ENCODE measurements at regions not wholly inside any gene's neighbourhood (a gene's known extent, or its start where the extent isn't known, plus 50 kb on each side); places are given as distances from the start of the nearest gene placed in this dataset.
A peak's percentile ranks its signal among the peaks of the same experiment; 100 is the strongest.

DNA sequence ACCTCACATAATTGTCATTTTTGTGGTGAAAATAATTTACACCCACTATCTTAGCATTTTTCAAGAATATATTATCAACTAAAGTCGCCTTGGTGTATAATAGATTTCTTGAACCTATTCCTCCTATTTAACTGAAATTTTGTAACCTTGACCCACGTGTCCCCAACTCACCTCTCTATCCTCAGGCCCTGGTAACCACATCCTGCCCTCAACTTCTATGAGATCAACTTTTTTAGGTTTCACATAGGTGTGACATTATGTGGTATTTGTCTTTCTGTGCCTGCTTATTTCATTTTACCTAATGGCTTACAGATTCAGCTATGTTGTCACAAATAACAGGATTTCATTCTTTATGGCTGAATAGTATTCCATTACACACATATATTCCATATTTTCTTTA is 73.0 kb upstream of the CNTNAP4 start:
- 80% methylated on average over 2 of the region's 2 CpGs for WGBS

DNA sequence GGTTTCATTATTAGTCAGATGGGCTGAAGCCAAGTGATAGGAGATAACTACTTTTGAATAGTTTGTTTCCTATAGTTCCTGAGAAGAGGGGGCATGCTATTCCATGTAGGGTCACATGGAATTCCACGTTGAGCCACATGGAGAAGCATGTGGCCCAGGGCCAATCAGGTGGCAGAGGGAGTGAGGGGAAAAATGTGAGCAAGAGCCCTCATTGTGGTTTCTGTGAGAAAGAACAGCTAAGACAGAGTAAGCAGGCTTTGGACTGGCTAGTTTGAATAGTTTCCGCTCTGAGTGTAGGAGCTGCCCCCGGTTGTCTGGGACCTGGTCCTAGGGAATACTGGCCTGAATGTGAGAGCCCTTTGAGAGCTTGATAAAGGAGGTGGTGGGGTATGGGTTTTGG is 69.9 kb upstream of the CNTNAP4 start:
- WGBS = 59% methylated on average over 3 of the region's 3 CpGs
- H3K36me3 ChIP-seq (ENCODE audit: insufficient read depth, low read length) = no peaks in the 10 kb centered on the region

More for the DNA sequence above, 73.0 kb upstream of the CNTNAP4 start:
- H3K27me3 ChIP-seq (ENCODE audit: insufficient read depth, low read length) = no peaks in the 10 kb centered on the region
- no peaks in the 10 kb centered on the region for H3K36me3 ChIP-seq (ENCODE audit: insufficient read depth, low read length)
- peaks cover 42% of the 10 kb centered on the region for H3K4me1 ChIP-seq (ENCODE audit: insufficient read depth, low read length)
- H3K27ac ChIP-seq (ENCODE audit: low read depth, low read length) = no peak overlapping the region
- H3K4me3 ChIP-seq (ENCODE audit: low read length) = no peak overlapping the region
- no peaks in the 10 kb centered on the region for H3K9me3 ChIP-seq (ENCODE audit: insufficient read depth, low read depth, low read length)
- H3K9ac ChIP-seq (ENCODE audit: low read depth, low read length) = no peak overlapping the region

DNA sequence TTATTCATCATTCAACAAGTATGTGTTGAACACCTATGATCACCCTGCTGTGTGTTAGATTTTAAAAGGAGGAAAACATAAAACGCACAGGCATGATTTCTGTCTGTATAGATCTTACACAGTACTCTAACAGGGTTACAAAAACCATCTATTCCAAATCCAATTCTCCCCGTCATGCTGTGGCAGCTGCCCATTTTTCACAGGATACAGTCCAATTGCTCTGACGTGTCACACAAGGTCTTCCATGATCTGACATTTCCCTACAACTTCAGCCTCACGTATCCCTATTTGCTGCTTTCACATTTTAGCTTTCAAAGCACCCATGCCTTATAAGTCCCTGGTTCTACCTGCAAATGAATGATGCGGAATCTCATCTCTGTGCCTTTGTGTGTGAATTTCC is 67.0 kb upstream of the CNTNAP4 start:
- H3K4me3 ChIP-seq (ENCODE audit: low read length) = no peak overlapping the region
- H3K27ac ChIP-seq (ENCODE audit: low read depth, low read length) = no peak overlapping the region
- 90% methylated on average over 5 of the region's 5 CpGs for WGBS
- H3K36me3 ChIP-seq (ENCODE audit: insufficient read depth, low read length) = no peaks in the 10 kb centered on the region
- no peak overlapping the region for H3K9ac ChIP-seq (ENCODE audit: low read depth, low read length)
- H3K4me1 ChIP-seq (ENCODE audit: insufficient read depth, low read length) = peaks cover 33% of the 10 kb centered on the region
- H3K9me3 ChIP-seq (ENCODE audit: insufficient read depth, low read depth, low read length) = peaks cover 11% of the 10 kb centered on the region; the same call in 1 of the 2 replicates
- no peaks in the 10 kb centered on the region for H3K27me3 ChIP-seq (ENCODE audit: insufficient read depth, low read length)

More for the DNA sequence above, 69.9 kb upstream of the CNTNAP4 start:
- Histone ChIP-seq H3K9ac (ENCODE audit: low read depth, low read length) (no peak overlapping the region), H3K27ac (ENCODE audit: low read depth, low read length) (peak overlapping the region; percentile 50; the same call in 1 of the 2 replicates), H3K4me3 (ENCODE audit: low read length) (no peak overlapping the region), H3K27me3 (ENCODE audit: insufficient read depth, low read length) (no peaks in the 10 kb centered on the region), H3K4me1 (ENCODE audit: insufficient read depth, low read length) (peaks cover 34% of the 10 kb centered on the region), H3K9me3 (ENCODE audit: insufficient read depth, low read depth, low read length) (peaks cover 1% of the 10 kb centered on the region; the same call in 1 of the 2 replicates)

DNA sequence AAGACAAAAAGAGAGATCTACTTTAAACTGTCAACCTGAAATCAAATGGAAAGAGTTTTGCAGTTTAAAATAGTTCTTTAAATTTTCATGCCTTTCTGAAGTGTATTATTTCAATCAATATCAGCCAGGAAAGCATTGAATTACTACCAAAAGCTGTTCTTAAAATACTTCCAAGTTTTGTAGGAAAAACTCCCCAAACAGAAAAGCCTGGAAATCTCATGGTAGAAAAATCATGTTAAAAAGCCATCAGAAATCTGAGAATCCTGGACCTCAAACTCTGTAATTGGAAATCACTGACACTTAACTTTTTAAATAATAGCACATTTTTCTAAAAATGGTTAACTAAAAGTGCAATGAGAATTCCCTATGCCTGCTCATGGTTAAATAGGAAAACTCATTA is 63.3 kb upstream of the CNTNAP4 start:
- Histone ChIP-seq H3K9me3 (ENCODE audit: insufficient read depth, low read depth, low read length) (peaks cover 11% of the 10 kb centered on the region; the same call in 1 of the 2 replicates), H3K9ac (ENCODE audit: low read depth, low read length) (no peak overlapping the region), H3K4me1 (ENCODE audit: insufficient read depth, low read length) (peaks cover 16% of the 10 kb centered on the region), H3K27me3 (ENCODE audit: insufficient read depth, low read length) (peaks cover 11% of the 10 kb centered on the region; the same call in 1 of the 2 replicates), H3K36me3 (ENCODE audit: insufficient read depth, low read length) (no peaks in the 10 kb centered on the region), H3K4me3 (ENCODE audit: low read length) (no peak overlapping the region), H3K27ac (ENCODE audit: low read depth, low read length) (no peak overlapping the region)

DNA sequence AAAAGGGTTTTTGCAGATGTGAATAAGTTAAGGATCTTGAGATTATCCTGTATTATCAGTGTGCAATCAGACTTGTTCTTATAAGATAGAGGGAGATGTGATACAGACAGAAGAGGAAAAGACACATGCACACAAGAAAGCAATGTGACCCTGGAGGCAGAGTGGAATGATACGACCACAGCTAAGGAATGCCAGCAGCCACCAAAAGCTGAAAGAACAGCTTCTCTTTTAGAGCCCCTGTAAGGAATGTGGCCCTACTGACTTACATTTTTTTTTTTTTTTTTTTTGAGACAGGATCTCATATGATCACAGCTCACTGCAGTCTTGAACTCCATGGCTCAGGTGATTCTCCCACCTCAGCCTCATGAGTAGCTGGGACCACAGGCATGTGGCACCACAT is 62.3 kb upstream of the CNTNAP4 start:
- peaks cover 11% of the 10 kb centered on the region; the same call in 1 of the 2 replicates for H3K9me3 ChIP-seq (ENCODE audit: insufficient read depth, low read depth, low read length)
- H3K4me3 ChIP-seq (ENCODE audit: low read length) = no peak overlapping the region
- no peaks in the 10 kb centered on the region for H3K36me3 ChIP-seq (ENCODE audit: insufficient read depth, low read length)
- WGBS = 68% methylated on average over 1 of the region's 1 CpG
- H3K4me1 ChIP-seq (ENCODE audit: insufficient read depth, low read length) = peaks cover 8% of the 10 kb centered on the region; the same call in 1 of the 2 replicates
- peaks cover 16% of the 10 kb centered on the region; the same call in 1 of the 2 replicates for H3K27me3 ChIP-seq (ENCODE audit: insufficient read depth, low read length)
- H3K9ac ChIP-seq (ENCODE audit: low read depth, low read length) = no peak overlapping the region
- H3K27ac ChIP-seq (ENCODE audit: low read depth, low read length) = no peak overlapping the region

DNA sequence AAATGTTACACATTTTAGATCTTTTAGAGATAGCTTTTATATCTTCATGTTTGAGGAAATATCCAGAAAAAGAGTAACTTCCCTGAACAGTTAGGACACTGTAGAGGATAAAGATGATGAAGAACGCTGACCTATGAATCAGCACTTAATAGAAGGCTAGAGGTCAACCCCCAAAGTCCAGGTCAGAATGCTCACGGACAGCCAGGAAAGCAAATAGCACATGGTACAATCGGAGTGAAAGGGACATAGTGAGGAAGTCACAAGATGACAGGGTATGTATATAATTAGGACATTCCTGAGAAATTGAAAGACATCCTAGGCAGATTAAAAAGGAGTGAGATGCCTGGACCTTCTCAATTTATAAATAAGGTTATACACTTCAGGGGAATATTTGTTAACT is 55.1 kb upstream of the CNTNAP4 start:
- Histone ChIP-seq H3K27ac (ENCODE audit: low read depth, low read length) (no peak overlapping the region), H3K9ac (ENCODE audit: low read depth, low read length) (no peak overlapping the region), H3K4me1 (ENCODE audit: insufficient read depth, low read length) (peaks cover 28% of the 10 kb centered on the region), H3K36me3 (ENCODE audit: insufficient read depth, low read length) (no peaks in the 10 kb centered on the region), H3K4me3 (ENCODE audit: low read length) (no peak overlapping the region), H3K27me3 (ENCODE audit: insufficient read depth, low read length) (peaks cover 80% of the 10 kb centered on the region), H3K9me3 (ENCODE audit: insufficient read depth, low read depth, low read length) (no peaks in the 10 kb centered on the region)
- 39% methylated on average over 3 of the region's 3 CpGs for WGBS

DNA sequence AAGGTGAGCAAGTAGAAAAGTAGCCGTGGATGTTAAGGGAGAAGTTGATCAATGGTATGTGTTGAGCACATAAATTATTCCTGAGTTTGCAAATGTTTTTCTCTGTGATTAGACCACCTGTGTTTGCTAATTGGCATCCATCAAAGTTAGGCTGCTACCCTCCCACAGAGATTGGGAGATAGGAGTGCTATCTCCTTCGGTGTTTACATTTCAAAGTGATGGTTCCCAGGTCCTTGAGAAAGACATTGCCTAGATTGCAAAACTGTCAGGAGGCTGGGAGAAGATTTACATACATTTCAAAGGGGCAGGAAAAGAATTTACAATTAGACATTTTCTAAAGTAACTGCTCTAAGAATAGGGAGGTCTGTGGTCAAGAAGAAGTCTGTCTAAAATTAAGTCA is 54.3 kb upstream of the CNTNAP4 start:
- 10% methylated on average over 2 of the region's 2 CpGs for WGBS
- no peak overlapping the region for H3K27ac ChIP-seq (ENCODE audit: low read depth, low read length)
- no peaks in the 10 kb centered on the region for H3K36me3 ChIP-seq (ENCODE audit: insufficient read depth, low read length)
- H3K4me1 ChIP-seq (ENCODE audit: insufficient read depth, low read length) = peaks cover 28% of the 10 kb centered on the region
- no peaks in the 10 kb centered on the region for H3K9me3 ChIP-seq (ENCODE audit: insufficient read depth, low read depth, low read length)
- H3K27me3 ChIP-seq (ENCODE audit: insufficient read depth, low read length) = peaks cover 74% of the 10 kb centered on the region
- H3K9ac ChIP-seq (ENCODE audit: low read depth, low read length) = no peak overlapping the region
- no peak overlapping the region for H3K4me3 ChIP-seq (ENCODE audit: low read length)

DNA sequence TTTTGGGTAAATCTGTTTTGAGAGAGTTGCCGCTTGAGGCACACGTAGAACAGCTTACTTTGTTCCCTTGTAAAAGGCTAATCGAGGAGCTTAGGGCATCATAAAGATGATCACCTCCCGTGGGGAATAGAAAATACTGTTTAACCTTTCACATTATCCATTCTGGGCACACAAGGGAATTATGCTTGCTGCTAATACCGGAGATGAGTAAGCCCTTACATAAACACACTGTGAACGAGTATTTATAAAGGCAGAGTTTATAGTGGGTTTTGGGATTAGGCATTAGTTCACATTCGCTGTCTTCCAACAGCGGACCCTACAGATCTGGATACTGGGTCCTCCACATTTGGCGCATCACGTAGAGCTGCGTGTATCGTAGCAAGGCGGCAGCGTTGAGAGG is 51.2 kb upstream of the CNTNAP4 start:
- H3K36me3 ChIP-seq (ENCODE audit: insufficient read depth, low read length) = no peaks in the 10 kb centered on the region
- WGBS = 94% methylated on average over 14 of the region's 14 CpGs
- H3K4me3 ChIP-seq (ENCODE audit: low read length) = no peak overlapping the region
- H3K9me3 ChIP-seq (ENCODE audit: insufficient read depth, low read depth, low read length) = no peaks in the 10 kb centered on the region
- H3K9ac ChIP-seq (ENCODE audit: low read depth, low read length) = no peak overlapping the region
- H3K27me3 ChIP-seq (ENCODE audit: insufficient read depth, low read length) = peaks cover 56% of the 10 kb centered on the region
- H3K4me1 ChIP-seq (ENCODE audit: insufficient read depth, low read length) = peaks cover 28% of the 10 kb centered on the region
- H3K27ac ChIP-seq (ENCODE audit: low read depth, low read length) = no peak overlapping the region

DNA sequence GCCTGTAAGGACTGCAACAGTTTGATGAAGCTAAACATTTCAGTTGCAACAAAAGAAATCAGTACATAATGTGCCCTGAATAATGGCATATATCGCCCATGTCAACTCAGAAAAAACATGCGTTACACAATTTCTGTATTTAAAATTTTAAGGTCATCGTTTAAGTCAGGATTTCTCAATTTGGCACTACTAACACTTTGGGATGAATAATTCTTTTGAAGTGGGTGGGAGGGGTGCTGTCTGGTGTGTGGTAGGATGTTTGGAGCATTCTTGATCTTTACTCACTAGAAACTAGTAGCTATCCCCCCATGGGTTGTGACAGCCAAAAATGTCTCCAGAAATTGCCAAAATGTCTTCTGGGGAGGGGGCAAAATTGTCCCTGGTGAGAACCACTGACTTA is 50.7 kb upstream of the CNTNAP4 start:
- Histone ChIP-seq H3K27me3 (ENCODE audit: insufficient read depth, low read length) (peaks cover 51% of the 10 kb centered on the region), H3K9me3 (ENCODE audit: insufficient read depth, low read depth, low read length) (no peaks in the 10 kb centered on the region), H3K36me3 (ENCODE audit: insufficient read depth, low read length) (no peaks in the 10 kb centered on the region), H3K9ac (ENCODE audit: low read depth, low read length) (no peak overlapping the region), H3K27ac (ENCODE audit: low read depth, low read length) (no peak overlapping the region), H3K4me1 (ENCODE audit: insufficient read depth, low read length) (peaks cover 28% of the 10 kb centered on the region), H3K4me3 (ENCODE audit: low read length) (no peak overlapping the region)
- WGBS = 94% methylated on average over 3 of the region's 3 CpGs

Measured in HUES64 (cell line).